Stomach (tissue), 8 donors: ENCODE measurements at regions not wholly inside any gene's neighbourhood (a gene's known extent, or its start where the extent isn't known, plus 50 kb on each side); places are given as distances from the start of the nearest gene placed in this dataset.

ENCODE experiments used
- DNase-seq, 2 donors: peaks; one replicate each; pipeline versions ENCODE4 v3.0.0 to v3.0.0-alpha.2; 2013 to 2019
- H3K27ac ChIP-seq, 5 donors: fragments of 200-600 bp in 4 of 5; sonication (generic) in 4 of 5; one replicate each; pipeline ENCODE4 v1.5.1; 2013 to 2019; ENCODE audit warnings: mild to moderate bottlenecking in 1 of 5, moderate library complexity in 1 of 5
- H3K27me3 ChIP-seq, 3 donors: fragments of 200-600 bp; sonication (generic); one replicate each; pipeline ENCODE4 v1.5.1; 2017 to 2019; ENCODE audit warnings: mixed run types in 1 of 3
- H3K36me3 ChIP-seq, 4 donors: fragments of 200-600 bp; sonication (generic); 1 replicate in 3 of 4; 2 replicates in 1 of 4; pipeline ENCODE4 v1.5.1; 2016 to 2019
- H3K4me1 ChIP-seq, 4 donors: fragments of 200-600 bp; sonication (generic); one replicate each; pipeline ENCODE4 v1.5.1; 2016 to 2019
- H3K4me3 ChIP-seq, 4 donors: fragments of 200-600 bp; sonication (generic) in 3 of 4; one replicate each; pipeline ENCODE4 v1.5.1; 2016 to 2019; ENCODE audit warnings: mild to moderate bottlenecking in 1 of 4
- H3K9me3 ChIP-seq, 4 donors: fragments of 200-600 bp; sonication (generic); one replicate each; pipeline ENCODE4 v1.5.1; 2016 to 2019
- EP300 ChIP-seq: sonication (generic); formaldehyde crosslinking; IDR thresholded peaks from one replicate; pipeline ENCODE4 v1.6.1; 2017; ENCODE audit warnings: antibody characterized with exemption
- POLR2A ChIP-seq, 4 donors: fragments of 450-650 bp; IDR thresholded peaks; one replicate each; pipeline ENCODE4 v1.6.1; 2016; ENCODE audit warnings: antibody characterized with exemption in 4 of 4, control low read depth in 2 of 4, mild to moderate bottlenecking in 1 of 4, moderate library complexity in 1 of 4
- POLR2AphosphoS5 ChIP-seq, 3 donors: sonication (generic); formaldehyde crosslinking; IDR thresholded peaks; one replicate each; pipeline ENCODE4 v1.6.1; 2016; ENCODE audit warnings: antibody characterized with exemption in 3 of 3
- WGBS, 5 donors: extraction: QIAGEN DNeasy Blood & Tissue Kit in 3 of 5; methylation state at CpG; one replicate each; pipeline versions ENCODE4 v1.1.5 to v1.1.7; 2013 to 2018; 5-methylcytosine and 5-hydroxymethylcytosine counted together
- intact Hi-C: fragments of 100-400 bp; cut with DNase I; formaldehyde crosslinking; loops from one replicate; pipeline ENCODE4 v1.15.1; 2023; ENCODE audit warnings: low total_unique reads
- TF ChIP-seq, protein P1 (sequence below), 7 experiments: fragments of 450-650 bp in 4 of 7; fragments of 200-600 bp in 3 of 7; sonication (generic) in 3 of 7; IDR thresholded peaks; one replicate each; pipeline ENCODE4 v1.5.1; 2016 to 2019; ENCODE audit warnings: antibody characterized with exemption in 7 of 7, control low read depth in 2 of 7, mild to moderate bottlenecking in 1 of 7
- donor health status: healthy with polysubstance abuse.
- donor health status: Bipolar disorder and iron deficiency.
- donor health status: healthy.

- H3K4me3 ChIP-seq = no peak overlapping the region
- H3K27ac ChIP-seq = no peak overlapping the region
- H3K4me1 ChIP-seq = no peaks in the 10 kb centered on the region
- intact Hi-C loops = no loop called here
- 38 to 97% (median 92%) methylated on average over 1 of the region's 1 CpG for WGBS, 5 donors
- no peak for DNase-seq
- H3K27me3 ChIP-seq = no peaks in the 10 kb centered on the region
- TF ChIP-seq, protein P1, sequence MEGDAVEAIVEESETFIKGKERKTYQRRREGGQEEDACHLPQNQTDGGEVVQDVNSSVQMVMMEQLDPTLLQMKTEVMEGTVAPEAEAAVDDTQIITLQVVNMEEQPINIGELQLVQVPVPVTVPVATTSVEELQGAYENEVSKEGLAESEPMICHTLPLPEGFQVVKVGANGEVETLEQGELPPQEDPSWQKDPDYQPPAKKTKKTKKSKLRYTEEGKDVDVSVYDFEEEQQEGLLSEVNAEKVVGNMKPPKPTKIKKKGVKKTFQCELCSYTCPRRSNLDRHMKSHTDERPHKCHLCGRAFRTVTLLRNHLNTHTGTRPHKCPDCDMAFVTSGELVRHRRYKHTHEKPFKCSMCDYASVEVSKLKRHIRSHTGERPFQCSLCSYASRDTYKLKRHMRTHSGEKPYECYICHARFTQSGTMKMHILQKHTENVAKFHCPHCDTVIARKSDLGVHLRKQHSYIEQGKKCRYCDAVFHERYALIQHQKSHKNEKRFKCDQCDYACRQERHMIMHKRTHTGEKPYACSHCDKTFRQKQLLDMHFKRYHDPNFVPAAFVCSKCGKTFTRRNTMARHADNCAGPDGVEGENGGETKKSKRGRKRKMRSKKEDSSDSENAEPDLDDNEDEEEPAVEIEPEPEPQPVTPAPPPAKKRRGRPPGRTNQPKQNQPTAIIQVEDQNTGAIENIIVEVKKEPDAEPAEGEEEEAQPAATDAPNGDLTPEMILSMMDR (IDR thresholded peaks at IDR 0.05) = no peak
- TF ChIP-seq POLR2AphosphoS5 (IDR thresholded peaks at IDR 0.05) = no peak
- no peak for TF ChIP-seq POLR2A (IDR thresholded peaks at IDR 0.05)
- no peak for TF ChIP-seq EP300
- H3K36me3 ChIP-seq = no peaks in the 10 kb centered on the region
- no peaks in the 10 kb centered on the region for H3K9me3 ChIP-seq
These were observed 251.7 kb downstream of the HNMT start for GRCh38 chr2:138215958-138216357.

DNA sequence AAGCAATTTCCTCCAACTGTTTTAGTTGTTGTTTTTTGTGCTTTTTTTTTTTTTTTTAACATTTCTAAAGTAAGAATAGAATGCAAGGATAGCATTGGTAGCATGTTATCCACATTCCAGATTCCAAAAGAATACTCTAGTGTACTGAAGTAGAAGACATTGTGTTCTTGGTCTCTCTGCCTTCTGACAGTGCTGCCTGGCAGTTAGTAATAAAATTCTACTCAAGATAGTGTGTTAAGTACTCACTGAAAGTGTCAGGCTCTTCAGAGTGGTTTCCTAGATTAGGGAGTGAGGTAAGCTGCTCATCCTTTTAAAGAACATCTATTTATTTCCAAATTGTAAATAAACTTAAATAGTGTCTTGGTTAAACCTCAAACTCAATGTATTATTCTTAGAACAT lies 253.7 kb downstream of the HNMT start:
- no peaks in the 10 kb centered on the region for H3K36me3 ChIP-seq
- intact Hi-C loops = no loop called here
- TF ChIP-seq POLR2AphosphoS5 (IDR thresholded peaks at IDR 0.05) (no peak), EP300 (no peak), POLR2A (IDR thresholded peaks at IDR 0.05) (no peak)
- TF ChIP-seq, protein P1 (IDR thresholded peaks at IDR 0.05) = no peak
- no peaks in the 10 kb centered on the region for H3K4me1 ChIP-seq
- no peak overlapping the region for H3K27ac ChIP-seq
- no peak for DNase-seq
- H3K9me3 ChIP-seq = no peaks in the 10 kb centered on the region
- no peak overlapping the region for H3K4me3 ChIP-seq
- H3K27me3 ChIP-seq = no peaks in the 10 kb centered on the region

DNA sequence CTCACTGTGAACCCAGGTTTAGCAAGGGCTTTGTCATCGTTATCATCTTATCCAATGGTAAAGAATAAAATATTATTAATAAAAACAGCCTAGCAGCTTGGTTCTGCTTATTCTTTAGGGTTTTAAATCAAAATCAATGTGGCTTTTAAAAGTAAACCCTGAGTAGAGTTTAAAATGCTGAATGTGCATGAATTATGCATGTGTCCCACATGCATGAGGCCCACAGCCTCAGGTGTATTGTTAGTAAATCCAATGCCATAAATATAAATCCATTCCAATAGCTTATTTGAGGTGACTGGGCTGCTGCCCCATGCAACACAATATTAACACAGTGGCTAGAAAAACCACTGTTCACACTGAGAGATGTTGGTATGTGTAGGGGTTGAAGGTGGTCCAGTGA lies 254.1 kb downstream of the HNMT start:
- no peaks in the 10 kb centered on the region for H3K9me3 ChIP-seq

GRCh38 chr2:138219961-138220360 lies 255.7 kb downstream of the HNMT start:
- Histone ChIP-seq H3K4me3 (no peak overlapping the region), H3K9me3 (no peaks in the 10 kb centered on the region), H3K4me1 (no peaks in the 10 kb centered on the region), H3K27me3 (no peaks in the 10 kb centered on the region), H3K27ac (no peak overlapping the region), H3K36me3 (no peaks in the 10 kb centered on the region)
- intact Hi-C loops = no loop called here
- WGBS, 5 donors = 82 to 91% (median 90%) methylated on average over 5 of the region's 5 CpGs
- no peak for TF ChIP-seq EP300
- TF ChIP-seq POLR2AphosphoS5 (IDR thresholded peaks at IDR 0.05) = no peak
- TF ChIP-seq, protein P1 (IDR thresholded peaks at IDR 0.05) = no peak
- TF ChIP-seq POLR2A (IDR thresholded peaks at IDR 0.05) = no peak
- DNase-seq = peak in 1 of 2 donors; percentile 11

More for the DNA sequence above, 254.1 kb downstream of the HNMT start:
- DNase-seq = no peak
- 91 to 100% (median 95%) methylated on average over 1 of the region's 1 CpG for WGBS, 5 donors
- H3K27ac ChIP-seq = no peak overlapping the region
- no peaks in the 10 kb centered on the region for H3K27me3 ChIP-seq
- H3K4me1 ChIP-seq = no peaks in the 10 kb centered on the region
- no peaks in the 10 kb centered on the region for H3K36me3 ChIP-seq
- intact Hi-C loops = no loop called here
- TF ChIP-seq, protein P1 (IDR thresholded peaks at IDR 0.05) = no peak
- TF ChIP-seq POLR2A (IDR thresholded peaks at IDR 0.05) = no peak
- no peak for TF ChIP-seq POLR2AphosphoS5 (IDR thresholded peaks at IDR 0.05)
- no peak for TF ChIP-seq EP300
- H3K4me3 ChIP-seq = no peak overlapping the region
